ENCODE measurements at regions not wholly inside any gene's neighbourhood (a gene's known extent, or its start where the extent isn't known, plus 50 kb on each side); places are given as distances from the start of the nearest gene placed in this dataset.
"Not testable (repeated sequence)": the region's sequence is repeated elsewhere in the genome, so short reads cannot be mapped to it uniquely, and the experiment has no call there.

- no peaks in the 10 kb centered on the region for H3K9me2 ChIP-seq (replicated peaks; ENCODE audit: insufficient read depth, low read length)
- DNase-seq: no peak
Measured at GRCh38 chr7:113176836-113177235, 58.5 kb upstream of the SMIM30 start.

GRCh38 chr7:113176180-113176579 is 57.8 kb upstream of the SMIM30 start:
- H3K4me1 ChIP-seq (ENCODE audit: low read length); H3K4me2 ChIP-seq (ENCODE audit: low read depth, low read length); H3K27ac ChIP-seq (ENCODE audit: low read length); H3K9me3 ChIP-seq (replicated peaks; ENCODE audit: insufficient read depth, low read length); DNase-seq; H2AFZ ChIP-seq (ENCODE audit: low read length); H4K20me1 ChIP-seq (ENCODE audit: insufficient read depth, low read length); H3K27me3 ChIP-seq (replicated peaks; ENCODE audit: insufficient read depth, low read length); H3K4me3 ChIP-seq (ENCODE audit: low read length); H3K9ac ChIP-seq (ENCODE audit: low read length); H3F3A ChIP-seq (ENCODE audit: insufficient read depth, low read length); H3K9me2 ChIP-seq (replicated peaks; ENCODE audit: insufficient read depth, low read length); H3K36me3 ChIP-seq (replicated peaks; ENCODE audit: insufficient read depth, low read length); H3K79me2 ChIP-seq (ENCODE audit: low read length): not testable (repeated sequence)

More at GRCh38 chr7:113176836-113177235, 58.5 kb upstream of the SMIM30 start:
- Histone ChIP-seq H2AFZ (ENCODE audit: low read length) (no peak overlapping the region), H3K79me2 (ENCODE audit: low read length) (no peaks in the 10 kb centered on the region), H3K9ac (ENCODE audit: low read length) (no peak overlapping the region), H3K9me3 (replicated peaks; ENCODE audit: insufficient read depth, low read length) (no peaks in the 10 kb centered on the region), H4K20me1 (ENCODE audit: insufficient read depth, low read length) (no peaks in the 10 kb centered on the region), H3K4me3 (ENCODE audit: low read length) (no peak overlapping the region), H3K27me3 (replicated peaks; ENCODE audit: insufficient read depth, low read length) (no peaks in the 10 kb centered on the region), H3K4me1 (ENCODE audit: low read length) (no peaks in the 10 kb centered on the region), H3F3A (ENCODE audit: insufficient read depth, low read length) (no peaks in the 10 kb centered on the region), H3K27ac (ENCODE audit: low read length) (no peak overlapping the region), H3K36me3 (replicated peaks; ENCODE audit: insufficient read depth, low read length) (no peaks in the 10 kb centered on the region), H3K4me2 (ENCODE audit: low read depth, low read length) (no peak overlapping the region)
- TF ChIP-seq CTCF (IDR thresholded peaks at IDR 0.05; ENCODE audit: low read length) (no peak), EZH2phosphoT487 (IDR thresholded peaks at IDR 0.05; ENCODE audit: low read length) (no peak), EZH2 (optimal IDR thresholded peaks at IDR 0.05; ENCODE audit: low read depth, low read length) (no peak)

- no peak for DNase-seq
- no peak overlapping the region for H3K4me2 ChIP-seq (ENCODE audit: low read depth, low read length)
Measured at GRCh38 chr7:113175525-113176104, 57.3 kb upstream of the SMIM30 start.

More at GRCh38 chr7:113175525-113176104, 57.3 kb upstream of the SMIM30 start:
- Histone ChIP-seq H3K27ac (ENCODE audit: low read length) (no peak overlapping the region), H3K27me3 (replicated peaks; ENCODE audit: insufficient read depth, low read length) (no peaks in the 10 kb centered on the region), H4K20me1 (ENCODE audit: insufficient read depth, low read length) (no peaks in the 10 kb centered on the region), H3F3A (ENCODE audit: insufficient read depth, low read length) (no peaks in the 10 kb centered on the region), H3K9me3 (replicated peaks; ENCODE audit: insufficient read depth, low read length) (no peaks in the 10 kb centered on the region), H3K9me2 (replicated peaks; ENCODE audit: insufficient read depth, low read length) (no peaks in the 10 kb centered on the region), H3K79me2 (ENCODE audit: low read length) (no peaks in the 10 kb centered on the region), H3K4me1 (ENCODE audit: low read length) (no peaks in the 10 kb centered on the region), H3K4me3 (ENCODE audit: low read length) (no peak overlapping the region), H2AFZ (ENCODE audit: low read length) (no peak overlapping the region), H3K9ac (ENCODE audit: low read length) (no peak overlapping the region), H3K36me3 (replicated peaks; ENCODE audit: insufficient read depth, low read length) (no peaks in the 10 kb centered on the region)
- TF ChIP-seq EZH2 (optimal IDR thresholded peaks at IDR 0.05; ENCODE audit: low read depth, low read length) (no peak), CTCF (IDR thresholded peaks at IDR 0.05; ENCODE audit: low read length) (no peak), EZH2phosphoT487 (IDR thresholded peaks at IDR 0.05; ENCODE audit: low read length) (no peak)
